OCI-LY1 (cell line): ENCODE measurements at regions not wholly inside any gene's neighbourhood (a gene's known extent, or its start where the extent isn't known, plus 50 kb on each side); places are given as distances from the start of the nearest gene placed in this dataset.

ENCODE experiments used
- H2AFZ ChIP-seq: fragments of 200-600 bp; sonication (generic), shearing (Covaris generic); 2 replicates; pipeline ENCODE4 v1.6.0; 2014; ENCODE audit warnings: antibody characterized with exemption, mild to moderate bottlenecking, low read length
- H3F3A ChIP-seq: fragments of 200-600 bp; sonication (generic), shearing (Covaris generic); 2 replicates; pipeline ENCODE4 v1.6.0; 2014; ENCODE audit warnings: mild to moderate bottlenecking, antibody characterized with exemption, low read length, moderate library complexity; ENCODE audit not compliant: insufficient read depth
- H3K27ac ChIP-seq: fragments of 200-600 bp; sonication (generic); 2 replicates; pipeline ENCODE4 v1.5.1; 2014; ENCODE audit warnings: low read length, mixed run types, mild to moderate bottlenecking, low read depth; ENCODE audit not compliant: poor library complexity, severe bottlenecking
- H3K27me3 ChIP-seq: fragments of 200-600 bp; sonication (generic); 2 replicates; pipeline ENCODE4 v1.6.0; 2014; ENCODE audit warnings: antibody characterized with exemption, mild to moderate bottlenecking, low read length, moderate library complexity; ENCODE audit not compliant: insufficient read depth
- H3K36me3 ChIP-seq: fragments of 200-600 bp; sonication (generic); 2 replicates; pipeline ENCODE4 v1.6.1; 2014; ENCODE audit warnings: mild to moderate bottlenecking, antibody characterized with exemption, low read length, moderate library complexity, mixed read lengths; ENCODE audit not compliant: insufficient read depth
- H3K4me1 ChIP-seq: fragments of 200-600 bp; sonication (generic); 2 replicates; pipeline ENCODE4 v1.5.1; 2014; ENCODE audit warnings: mild to moderate bottlenecking, low read length, moderate library complexity; ENCODE audit not compliant: insufficient read depth, severe bottlenecking
- H3K4me2 ChIP-seq: fragments of 200-600 bp; sonication (generic), shearing (Covaris generic); 2 replicates; pipeline ENCODE4 v1.6.1; 2014; ENCODE audit warnings: low read length
- H3K4me3 ChIP-seq: fragments of 200-600 bp; sonication (generic); 2 replicates; pipeline ENCODE4 v1.5.1; 2014; ENCODE audit warnings: low read length, low read depth, mild to moderate bottlenecking, mixed read lengths; ENCODE audit not compliant: poor library complexity, severe bottlenecking
- H3K79me2 ChIP-seq: fragments of 200-600 bp; shearing (Covaris generic); 2 replicates; pipeline ENCODE4 v1.6.1; 2016; ENCODE audit warnings: mixed run types, low read length, mixed read lengths; ENCODE audit not compliant: insufficient read depth
- H3K9ac ChIP-seq: fragments of 200-600 bp; sonication (generic), shearing (Covaris generic); 2 replicates; pipeline ENCODE4 v1.6.1; 2014; ENCODE audit warnings: mild to moderate bottlenecking, low read length, mixed read lengths
- H3K9me2 ChIP-seq: fragments of 200-600 bp; sonication (generic), shearing (Covaris generic); 2 replicates; pipeline ENCODE4 v1.6.1; 2014; ENCODE audit warnings: low read depth, mild to moderate bottlenecking, low read length, mixed read lengths
- H3K9me3 ChIP-seq: fragments of 200-600 bp; shearing (Covaris generic); 2 replicates; pipeline ENCODE4 v1.6.1; 2014; ENCODE audit warnings: low read length, mixed read lengths
- H4K20me1 ChIP-seq: fragments of 200-600 bp; sonication (generic), shearing (Covaris generic); 2 replicates; pipeline ENCODE4 v1.6.0; 2016; ENCODE audit warnings: mild to moderate bottlenecking, low read length; ENCODE audit not compliant: insufficient read depth
- CTCF ChIP-seq: fragments of 200-600 bp; sonication (generic), shearing (Covaris generic); IDR thresholded peaks from 2 replicates; pipeline ENCODE4 v1.5.1; 2017; ENCODE audit warnings: mild to moderate bottlenecking, antibody characterized with exemption, low read length, moderate library complexity, mixed read lengths
- EZH2 ChIP-seq: fragments of 200-600 bp; sonication (generic), shearing (Covaris generic); IDR thresholded peaks from 2 replicates; pipeline ENCODE4 v1.8.0; 2017; ENCODE audit warnings: borderline replicate concordance, mixed run types, mild to moderate bottlenecking, antibody characterized with exemption, low read length, moderate library complexity, mixed read lengths

DNA sequence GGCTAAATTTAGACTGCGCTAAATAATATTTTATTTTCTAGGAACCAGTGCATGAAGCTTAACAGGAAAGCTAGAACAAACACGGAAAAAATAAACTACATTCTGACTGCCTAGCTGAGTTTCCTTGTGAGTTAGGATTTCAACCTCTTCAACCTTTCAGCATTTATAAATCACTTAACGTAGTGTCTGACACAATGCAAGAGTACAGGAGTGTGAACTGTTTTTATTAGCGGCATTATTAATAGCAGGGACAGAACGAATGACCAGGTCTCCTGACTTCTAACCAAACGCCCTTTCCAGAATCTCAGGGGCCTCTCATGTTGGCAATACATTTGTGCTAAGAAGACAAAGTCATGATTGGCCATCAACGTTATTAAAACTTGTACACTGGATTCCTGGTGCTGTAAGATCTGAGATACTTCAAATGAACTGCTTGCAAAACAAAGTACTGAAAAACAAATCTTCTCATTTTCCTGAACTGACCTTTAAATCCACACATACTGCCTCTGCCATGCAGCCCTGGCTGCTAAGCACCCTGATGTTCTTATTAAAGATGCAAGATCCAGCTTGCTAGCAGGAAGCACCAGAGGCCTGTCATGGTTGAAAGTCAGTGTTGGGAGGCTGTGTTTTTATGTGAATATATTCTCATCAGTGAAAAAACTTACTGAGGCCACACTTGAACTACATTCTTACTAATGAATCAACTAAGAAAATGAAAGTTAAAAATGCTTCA lies 380.4 kb upstream of the CPEB2 start:
- no peak overlapping the region for H2AFZ ChIP-seq
- no peaks in the 10 kb centered on the region for H3K27me3 ChIP-seq
- no peak overlapping the region for H3K27ac ChIP-seq
- no peaks in the 10 kb centered on the region for H3K79me2 ChIP-seq
- H3K4me3 ChIP-seq = no peak overlapping the region
- H3F3A ChIP-seq = no peaks in the 10 kb centered on the region
- no peaks in the 10 kb centered on the region for H3K4me1 ChIP-seq
- H3K9me3 ChIP-seq = no peaks in the 10 kb centered on the region
- no peaks in the 10 kb centered on the region for H3K36me3 ChIP-seq
- no peak overlapping the region for H3K9ac ChIP-seq
- no peak overlapping the region for H3K4me2 ChIP-seq
- H3K9me2 ChIP-seq = no peaks in the 10 kb centered on the region
- TF ChIP-seq CTCF = no peak
- TF ChIP-seq EZH2 = no peak
- no peaks in the 10 kb centered on the region for H4K20me1 ChIP-seq

DNA sequence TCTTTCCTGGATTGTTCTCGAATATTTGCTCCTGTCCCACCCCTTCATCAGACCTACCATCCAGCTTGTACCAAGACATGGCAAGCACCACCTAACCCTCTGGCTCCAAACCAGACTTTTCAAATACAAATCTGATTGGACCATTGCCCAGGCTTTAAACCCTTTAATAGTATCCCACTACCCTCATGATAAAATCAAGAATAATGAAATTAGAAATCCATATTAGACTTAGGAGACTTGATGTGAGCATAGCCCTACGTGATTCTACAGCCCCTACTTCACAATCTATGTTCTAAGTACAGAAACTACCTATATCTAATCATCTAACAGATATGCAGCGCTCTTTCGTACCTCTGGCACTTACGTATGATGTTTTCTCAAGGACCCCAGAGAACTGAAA lies 375.2 kb upstream of the CPEB2 start:
- Histone ChIP-seq H3K9me2 (no peaks in the 10 kb centered on the region), H3K9me3 (no peaks in the 10 kb centered on the region), H2AFZ (no peak overlapping the region), H3K79me2 (no peaks in the 10 kb centered on the region), H3K27ac (no peak overlapping the region), H3K4me3 (no peak overlapping the region), H3F3A (no peaks in the 10 kb centered on the region), H3K4me1 (no peaks in the 10 kb centered on the region), H3K4me2 (no peak overlapping the region), H3K9ac (no peak overlapping the region), H3K27me3 (no peaks in the 10 kb centered on the region), H3K36me3 (no peaks in the 10 kb centered on the region), H4K20me1 (no peaks in the 10 kb centered on the region)
- TF ChIP-seq EZH2 (no peak), CTCF (no peak)

DNA sequence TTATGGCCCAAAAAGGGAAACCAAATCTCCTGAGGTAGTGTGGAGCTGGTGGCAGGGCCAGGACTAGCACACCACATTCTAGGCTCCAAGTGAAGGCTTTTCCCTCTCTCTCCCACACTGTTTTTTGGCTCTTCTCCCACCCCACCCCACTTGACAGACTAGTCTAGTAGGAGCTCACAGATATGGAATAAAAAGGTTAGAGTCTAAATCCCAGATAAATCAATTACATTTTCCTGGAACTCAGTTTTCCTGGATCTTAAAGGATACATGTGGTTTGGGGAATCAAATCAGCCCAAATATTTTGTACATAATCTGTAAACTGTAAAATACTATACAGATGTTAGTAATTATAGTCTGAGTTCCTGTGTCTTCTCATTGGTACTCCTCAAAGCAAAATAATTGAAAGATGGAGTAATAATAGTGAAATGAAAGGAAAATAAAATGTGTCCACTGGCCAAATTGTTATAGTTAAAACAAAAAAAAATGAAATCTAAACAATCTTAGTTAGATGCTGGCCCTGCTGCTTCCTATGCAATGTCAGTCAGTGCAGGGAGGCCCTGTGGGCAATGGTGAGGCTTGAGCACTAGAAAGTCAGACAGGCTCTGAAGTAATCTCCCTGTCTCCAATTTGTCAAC lies 370.4 kb upstream of the CPEB2 start:
- Histone ChIP-seq H3K27me3 (no peaks in the 10 kb centered on the region), H3K4me1 (no peaks in the 10 kb centered on the region), H3K79me2 (no peaks in the 10 kb centered on the region), H3K36me3 (no peaks in the 10 kb centered on the region), H4K20me1 (no peaks in the 10 kb centered on the region), H3K27ac (no peak overlapping the region), H3K4me2 (no peak overlapping the region), H3F3A (no peaks in the 10 kb centered on the region), H3K9ac (no peak overlapping the region), H3K4me3 (no peak overlapping the region), H3K9me2 (no peaks in the 10 kb centered on the region), H3K9me3 (no peaks in the 10 kb centered on the region), H2AFZ (no peak overlapping the region)
- TF ChIP-seq CTCF (no peak), EZH2 (no peak)
